Smooth muscle cell (in vitro differentiated cells): ENCODE measurements at regions not wholly inside any gene's neighbourhood (a gene's known extent, or its start where the extent isn't known, plus 50 kb on each side); places are given as distances from the start of the nearest gene placed in this dataset.
A peak's percentile ranks its signal among the peaks of the same experiment; 100 is the strongest.

Experiments
- DNase-seq: peaks from one replicate; lab custom pipeline; 2025; ENCODE audit not compliant: unreplicated experiment; lab: John Stamatoyannopoulos, UW
- H2AFZ ChIP-seq: fragments of 200-600 bp; sonication (generic); 2 replicates; pipeline ENCODE4 v1.6.0; 2016; ENCODE audit warnings: antibody characterized with exemption, low read depth, mild to moderate bottlenecking
- H3F3A ChIP-seq: fragments of 200-600 bp; sonication (generic); 2 replicates; pipeline ENCODE4 v1.6.0; 2017; ENCODE audit warnings: antibody characterized with exemption, low read depth
- H3K27ac ChIP-seq: fragments of 200-600 bp; sonication (generic); 2 replicates; pipeline ENCODE4 v1.5.1; 2016; ENCODE audit warnings: low read depth, mild to moderate bottlenecking
- H3K27me3 ChIP-seq: fragments of 200-600 bp; sonication (generic); 2 replicates; pipeline ENCODE4 v1.6.1; 2016; ENCODE audit warnings: low read depth, mild to moderate bottlenecking
- H3K36me3 ChIP-seq: fragments of 200-600 bp; sonication (generic); 2 replicates; pipeline ENCODE4 v1.5.1; 2016; ENCODE audit warnings: low read depth
- H3K4me1 ChIP-seq: fragments of 200-600 bp; sonication (generic); 2 replicates; pipeline ENCODE4 v1.5.1; 2016; ENCODE audit warnings: low read depth
- H3K4me2 ChIP-seq: fragments of 200-600 bp; sonication (generic); 2 replicates; pipeline ENCODE4 v1.6.0; 2016; ENCODE audit warnings: mild to moderate bottlenecking
- H3K4me3 ChIP-seq: fragments of 200-600 bp; sonication (generic); 2 replicates; pipeline ENCODE4 v1.5.1; 2016; ENCODE audit warnings: mild to moderate bottlenecking
- H3K79me2 ChIP-seq: fragments of 200-600 bp; sonication (generic); 2 replicates; pipeline ENCODE4 v1.6.0; 2016; ENCODE audit warnings: low read depth, mild to moderate bottlenecking
- H3K9ac ChIP-seq: fragments of 200-600 bp; sonication (generic); 2 replicates; pipeline ENCODE4 v1.6.0; 2016; ENCODE audit warnings: low read depth
- H3K9me3 ChIP-seq: fragments of 200-600 bp; sonication (generic); replicated peaks from 2 replicates; pipeline ENCODE4 v1.5.1; 2016; ENCODE audit warnings: low read depth
- H4K20me1 ChIP-seq: fragments of 200-600 bp; sonication (generic); 2 replicates; pipeline ENCODE4 v1.6.0; 2016; ENCODE audit warnings: low read depth
- CTCF ChIP-seq: fragments of 200-600 bp; sonication (generic); IDR thresholded peaks from 2 replicates; pipeline ENCODE4 v1.5.1; 2017; ENCODE audit warnings: borderline replicate concordance, mild to moderate bottlenecking, antibody characterized with exemption; ENCODE audit not compliant: insufficient read depth, poor library complexity, severe bottlenecking
- WGBS: methylation state at CpG from one replicate; pipeline ENCODE4 v1.1.7; 2016; ENCODE audit warnings: low lambda C conversion rate; 5-methylcytosine and 5-hydroxymethylcytosine counted together

DNA sequence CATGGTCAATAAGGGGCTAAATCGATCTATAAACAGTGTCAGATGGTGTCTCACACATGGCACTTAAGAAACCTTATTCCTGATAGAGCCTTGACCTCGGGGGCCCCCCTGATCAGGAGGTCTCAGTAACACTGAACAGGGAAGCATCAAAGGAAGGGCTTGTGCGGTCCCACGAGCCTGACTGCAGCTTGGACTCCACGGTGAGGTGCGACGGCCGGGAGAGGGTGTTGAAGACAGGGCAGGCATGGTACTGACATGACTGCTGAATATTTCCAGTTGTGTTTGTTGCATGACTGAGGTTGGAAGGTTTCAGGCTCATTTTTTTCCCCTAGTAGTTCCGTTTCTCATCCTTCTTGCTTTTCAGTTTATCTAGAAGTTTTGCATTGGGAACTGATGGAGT, 107.1 kb upstream of the JAG1 start:
- H3K36me3 ChIP-seq, result no peaks in the 10 kb centered on the region
- no peak for TF ChIP-seq CTCF
- no peaks in the 10 kb centered on the region for H3K79me2 ChIP-seq
- WGBS, result 84% methylated on average over 9 of the region's 9 CpGs
- H2AFZ ChIP-seq, result no peak overlapping the region
- no peak for DNase-seq
- H3K9me3 ChIP-seq, result no peaks in the 10 kb centered on the region
- H4K20me1 ChIP-seq, result no peaks in the 10 kb centered on the region
- no peak overlapping the region for H3K4me3 ChIP-seq
- no peaks in the 10 kb centered on the region for H3K27me3 ChIP-seq
- no peak overlapping the region for H3K27ac ChIP-seq
- no peak overlapping the region for H3K4me2 ChIP-seq
- no peaks in the 10 kb centered on the region for H3K4me1 ChIP-seq
- H3K9ac ChIP-seq, result no peak overlapping the region
- no peaks in the 10 kb centered on the region for H3F3A ChIP-seq

DNA sequence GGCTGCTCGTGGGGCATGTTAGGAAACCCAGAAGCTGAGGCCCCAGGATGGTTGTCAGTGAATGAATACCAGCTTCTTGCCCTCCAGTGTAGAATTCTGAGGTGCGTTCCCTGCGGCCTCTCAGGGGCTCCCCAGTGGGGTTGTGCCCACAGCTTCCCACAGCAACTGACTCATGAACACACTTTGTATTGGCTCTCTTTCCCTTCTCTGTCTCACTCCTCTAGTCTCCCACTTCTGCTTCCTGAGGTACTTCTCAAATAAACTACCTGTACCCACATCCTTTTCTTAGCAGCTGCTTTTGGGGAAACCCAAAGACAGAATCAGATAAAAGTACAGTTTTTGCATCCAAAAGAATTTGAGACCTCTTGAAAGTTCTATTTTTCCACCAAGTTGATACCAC, 107.7 kb upstream of the JAG1 start:
- Histone ChIP-seq H3K4me2 (no peak overlapping the region), H3K36me3 (no peaks in the 10 kb centered on the region), H3K79me2 (no peaks in the 10 kb centered on the region), H3K9ac (no peak overlapping the region), H3K4me1 (no peaks in the 10 kb centered on the region), H3K27ac (no peak overlapping the region), H3K9me3 (no peaks in the 10 kb centered on the region), H3K4me3 (no peak overlapping the region), H4K20me1 (no peaks in the 10 kb centered on the region), H3F3A (no peaks in the 10 kb centered on the region), H3K27me3 (no peaks in the 10 kb centered on the region), H2AFZ (no peak overlapping the region)
- TF ChIP-seq CTCF, result no peak
- DNase-seq, result no peak
- 92% methylated on average over 3 of the region's 3 CpGs for WGBS

- Histone ChIP-seq H3K27me3 (no peaks in the 10 kb centered on the region), H3F3A (no peaks in the 10 kb centered on the region), H3K9me3 (no peaks in the 10 kb centered on the region), H3K4me3 (no peak overlapping the region), H3K4me2 (peak overlapping the region; percentile 36), H3K36me3 (no peaks in the 10 kb centered on the region), H4K20me1 (no peaks in the 10 kb centered on the region), H3K27ac (no peak overlapping the region), H3K4me1 (no peaks in the 10 kb centered on the region), H2AFZ (peak overlapping the region; percentile 43), H3K79me2 (no peaks in the 10 kb centered on the region), H3K9ac (no peak overlapping the region)
- DNase-seq, result no peak
- no peak for TF ChIP-seq CTCF
- WGBS, result 53% methylated on average over 4 of the region's 4 CpGs
These were observed 110.1 kb upstream of the JAG1 start for GRCh38 chr20:10783707-10784553.
